Ectodermal cell (in vitro differentiated cells): ENCODE measurements at regions not wholly inside any gene's neighbourhood (a gene's known extent, or its start where the extent isn't known, plus 50 kb on each side); places are given as distances from the start of the nearest gene placed in this dataset.

ENCODE experiments used
- H3K27ac ChIP-seq: 2 replicates; pipeline ENCODE4 v1.7.0; 2013; ENCODE audit warnings: mild to moderate bottlenecking, low read depth, low read length; ENCODE audit not compliant: insufficient read depth, poor library complexity, severe bottlenecking
- H3K27me3 ChIP-seq: 2 replicates; pipeline ENCODE4 v1.7.0; 2013; ENCODE audit warnings: mild to moderate bottlenecking, low read length; ENCODE audit not compliant: insufficient read depth, control insufficient read depth, poor library complexity, severe bottlenecking
- H3K36me3 ChIP-seq: one replicate; pipeline ENCODE4 v1.7.0; 2013; ENCODE audit warnings: low read length; ENCODE audit not compliant: control insufficient read depth, insufficient read depth
- H3K4me1 ChIP-seq: one replicate; pipeline ENCODE4 v1.7.0; 2013; ENCODE audit warnings: low read length; ENCODE audit not compliant: control insufficient read depth, insufficient read depth
- H3K4me3 ChIP-seq: 2 replicates; pipeline ENCODE4 v1.7.0; 2013; ENCODE audit warnings: low read depth, low read length, control low read depth; ENCODE audit not compliant: insufficient read depth
- H3K9me3 ChIP-seq: 2 replicates; pipeline ENCODE4 v1.7.0; 2013; ENCODE audit warnings: mild to moderate bottlenecking, low read length, moderate library complexity; ENCODE audit not compliant: control insufficient read depth
- WGBS, 2 experiments: methylation state at CpG; one replicate each; pipeline ENCODE4 v1.1.7; 2013; ENCODE audit warnings: missing lambda C conversion rate in 2 of 2; 5-methylcytosine and 5-hydroxymethylcytosine counted together

DNA sequence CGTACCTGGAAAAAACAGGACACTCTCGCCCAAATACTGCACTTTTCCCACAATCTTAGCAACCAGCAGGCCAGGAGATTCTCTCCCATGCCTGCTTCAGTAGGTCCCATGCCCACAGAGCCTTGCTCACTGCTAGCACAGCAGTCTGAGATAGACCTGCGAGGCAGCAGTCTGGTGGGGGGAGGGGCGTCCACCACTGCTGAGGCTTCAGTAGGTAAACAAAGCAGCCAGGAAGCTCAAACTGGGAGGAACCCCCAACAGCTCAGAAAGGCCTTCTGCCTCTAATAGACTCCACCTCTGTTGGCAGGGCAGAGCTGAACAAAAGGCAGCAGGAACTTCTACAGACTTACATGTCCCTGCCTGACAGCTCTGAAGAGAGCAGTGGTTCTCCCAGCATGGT, 1202.8 kb upstream of the ACVR2A start:
- Histone ChIP-seq H3K36me3 (no peaks in the 10 kb centered on the region), H3K9me3 (no peaks in the 10 kb centered on the region), H3K27me3 (no peaks in the 10 kb centered on the region), H3K27ac (no peak overlapping the region), H3K4me3 (no peak overlapping the region), H3K4me1 (no peaks in the 10 kb centered on the region)
- 94 to 96% methylated on average over 4 of the region's 4 CpGs for WGBS, 2 experiments

DNA sequence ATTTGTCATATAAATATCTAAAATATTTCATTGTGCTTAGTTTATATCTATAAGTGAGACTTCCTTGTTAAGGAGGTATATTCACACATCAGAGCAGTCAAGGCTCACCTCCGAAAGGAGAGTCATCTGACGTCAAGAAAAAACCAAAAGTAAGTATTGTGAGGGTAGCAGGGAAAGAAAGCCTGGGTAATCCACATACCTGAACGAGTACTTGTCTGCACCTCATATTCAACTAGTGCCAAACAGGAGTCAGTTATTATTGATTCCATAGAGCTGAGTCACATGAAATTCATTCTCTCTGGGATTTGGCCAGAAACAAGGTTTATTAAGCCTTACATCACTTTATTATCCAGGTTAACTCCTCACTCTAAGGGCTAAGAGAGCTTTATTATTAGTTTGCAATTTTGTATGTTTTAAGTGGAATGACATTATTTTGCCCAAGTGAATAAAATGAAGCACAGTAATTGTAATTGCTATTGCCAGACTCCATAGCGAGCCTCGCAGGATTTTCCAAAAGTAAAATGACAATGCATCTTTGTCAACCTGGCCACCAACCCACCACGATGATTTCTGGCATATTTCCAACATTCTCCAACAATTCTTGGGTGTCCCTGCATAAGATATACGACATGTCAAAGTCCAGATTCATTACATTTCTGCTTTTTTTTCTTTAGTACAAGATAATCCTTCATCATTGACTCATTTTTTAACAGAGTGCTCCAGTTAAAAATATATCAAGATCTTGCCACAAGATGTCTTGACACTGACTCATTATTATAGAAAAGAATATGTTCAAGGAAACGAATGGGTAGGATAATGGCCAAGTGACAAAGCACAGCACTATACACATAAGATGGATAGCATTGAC, 1210.4 kb upstream of the ACVR2A start:
- H3K36me3 ChIP-seq: no peaks in the 10 kb centered on the region
- no peak overlapping the region for H3K27ac ChIP-seq
- WGBS, 2 experiments: 94% methylated on average over 7 to 8 of the region's 8 CpGs

DNA sequence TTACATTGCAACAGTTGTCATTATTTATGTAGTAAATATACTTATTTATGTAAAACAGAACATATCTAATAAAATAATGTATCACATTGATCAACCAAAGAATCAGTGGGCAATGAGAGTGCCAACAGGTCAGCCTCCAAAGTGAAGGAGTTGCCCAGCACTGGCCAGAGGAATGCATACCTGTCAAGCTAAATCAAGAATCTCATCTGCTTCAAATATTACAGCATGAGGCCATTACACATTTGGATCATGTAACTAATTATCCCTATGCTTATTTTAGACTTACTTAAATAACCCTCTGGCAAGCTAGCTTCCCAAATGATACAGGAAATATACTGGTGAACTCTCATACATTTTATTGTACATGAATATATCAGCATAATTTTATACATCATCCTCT, 1211.7 kb upstream of the ACVR2A start:
- Histone ChIP-seq H3K36me3 (no peaks in the 10 kb centered on the region), H3K27me3 (no peaks in the 10 kb centered on the region), H3K4me3 (no peak overlapping the region), H3K4me1 (no peaks in the 10 kb centered on the region), H3K27ac (no peak overlapping the region), H3K9me3 (no peaks in the 10 kb centered on the region)

More for the DNA sequence above, 1210.4 kb upstream of the ACVR2A start:
- no peaks in the 10 kb centered on the region for H3K9me3 ChIP-seq
- no peaks in the 10 kb centered on the region for H3K4me1 ChIP-seq
- H3K4me3 ChIP-seq: no peak overlapping the region
- no peaks in the 10 kb centered on the region for H3K27me3 ChIP-seq

DNA sequence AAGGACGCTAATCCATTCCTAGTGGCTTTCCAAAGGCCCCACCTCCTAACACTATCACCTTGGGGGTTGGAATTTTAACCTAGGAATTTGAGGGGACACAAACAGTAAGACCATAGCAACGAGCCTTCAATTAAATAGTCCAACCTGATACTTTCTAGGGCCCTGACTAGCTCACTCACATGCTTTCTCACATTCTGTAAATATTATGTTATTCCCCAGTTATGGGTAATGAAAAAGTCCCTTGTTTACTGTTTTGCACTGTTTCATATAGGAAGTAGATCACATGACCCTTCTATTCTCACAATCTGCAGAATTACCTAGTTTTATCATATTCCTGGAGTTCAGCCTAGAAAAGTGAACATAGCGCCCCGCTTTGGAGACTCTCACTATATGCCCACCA, 1212.1 kb upstream of the ACVR2A start:
- no peaks in the 10 kb centered on the region for H3K4me1 ChIP-seq
- H3K27ac ChIP-seq: no peak overlapping the region
- H3K36me3 ChIP-seq: no peaks in the 10 kb centered on the region
- no peaks in the 10 kb centered on the region for H3K9me3 ChIP-seq
- 83 to 95% methylated on average over 2 to 4 of the region's 4 CpGs for WGBS, 2 experiments
- no peaks in the 10 kb centered on the region for H3K27me3 ChIP-seq
- no peak overlapping the region for H3K4me3 ChIP-seq

DNA sequence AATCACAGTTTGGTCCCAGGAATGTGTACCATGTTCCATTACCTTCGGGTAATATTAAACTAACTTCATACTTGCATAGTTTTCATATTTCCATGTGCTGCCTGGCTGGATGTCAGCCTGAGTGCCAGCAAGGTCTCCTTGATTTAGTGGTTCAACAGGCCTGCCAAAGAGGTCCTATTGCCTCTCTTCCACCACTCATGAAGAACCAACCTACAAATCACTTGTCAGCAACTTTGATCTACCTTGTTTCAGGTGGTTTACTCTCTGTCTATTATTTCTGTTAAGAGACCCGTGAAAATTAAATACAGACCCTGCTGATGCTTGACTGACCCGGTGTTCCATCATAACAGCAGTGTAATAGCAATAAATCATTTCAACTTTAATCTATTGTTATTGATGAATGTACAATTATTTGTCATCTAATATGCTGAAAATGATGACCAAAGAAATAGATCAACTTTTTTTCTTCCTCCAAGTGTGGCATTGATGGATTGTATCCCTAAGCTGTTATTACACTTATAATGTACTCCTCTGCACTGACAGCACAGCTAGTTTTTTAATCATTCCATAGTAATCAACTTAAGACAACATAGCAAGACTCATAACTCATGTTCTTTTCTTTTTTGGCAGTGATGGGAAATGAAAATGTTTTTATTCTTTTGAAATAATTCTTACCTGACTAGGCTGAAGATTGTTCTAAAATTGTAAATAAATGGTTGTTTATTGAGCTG, 1220.2 kb upstream of the ACVR2A start:
- 90 to 92% methylated on average over 1 to 3 of the region's 3 CpGs for WGBS, 2 experiments
- H3K27me3 ChIP-seq: no peaks in the 10 kb centered on the region
- no peaks in the 10 kb centered on the region for H3K4me1 ChIP-seq
- no peak overlapping the region for H3K27ac ChIP-seq
- H3K9me3 ChIP-seq: no peaks in the 10 kb centered on the region
- no peaks in the 10 kb centered on the region for H3K36me3 ChIP-seq
- H3K4me3 ChIP-seq: no peak overlapping the region

DNA sequence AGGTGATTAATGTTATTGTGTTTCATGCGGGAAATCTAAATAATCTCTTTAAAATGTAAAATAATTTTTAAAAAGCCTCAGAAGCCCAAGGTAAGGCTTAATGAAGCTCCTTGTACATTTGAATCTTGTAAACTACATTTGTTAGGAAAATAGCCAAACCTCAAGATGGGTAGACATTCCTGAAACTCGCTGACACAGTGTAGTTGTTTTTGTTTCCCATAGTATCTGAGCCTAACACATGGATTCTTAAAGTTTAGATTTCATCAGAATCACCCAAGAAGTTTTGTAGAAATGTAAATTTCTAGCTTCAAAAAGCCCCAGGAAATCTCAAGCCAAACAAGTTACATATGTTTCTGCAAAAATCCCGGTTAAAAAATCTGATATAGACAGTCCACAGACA, 1221.1 kb upstream of the ACVR2A start:
- Histone ChIP-seq H3K4me1 (no peaks in the 10 kb centered on the region), H3K4me3 (no peak overlapping the region), H3K27me3 (no peaks in the 10 kb centered on the region), H3K27ac (no peak overlapping the region), H3K9me3 (no peaks in the 10 kb centered on the region), H3K36me3 (no peaks in the 10 kb centered on the region)
- 80 to 96% methylated on average over 1 to 2 of the region's 3 CpGs for WGBS, 2 experiments

DNA sequence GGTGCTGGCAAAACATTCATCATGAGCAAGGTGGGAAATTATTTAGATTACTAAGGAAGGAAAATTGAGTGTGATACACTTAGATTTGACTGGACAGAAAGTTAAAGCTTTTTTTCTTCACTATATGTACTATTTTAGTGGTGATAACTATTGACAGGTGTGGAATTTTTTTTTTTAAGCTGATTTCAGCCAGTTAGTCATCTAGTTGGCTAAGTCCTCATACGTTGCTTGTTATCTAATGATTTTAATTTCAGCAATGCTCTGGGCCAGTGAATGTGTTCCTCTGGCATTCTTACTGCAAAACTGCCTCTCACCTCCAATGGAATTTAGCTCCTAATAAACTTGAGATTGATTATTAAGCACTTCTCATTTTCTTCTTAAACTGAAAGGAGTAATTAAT, 1223.2 kb upstream of the ACVR2A start:
- Histone ChIP-seq H3K4me1 (no peaks in the 10 kb centered on the region), H3K36me3 (no peaks in the 10 kb centered on the region), H3K27me3 (no peaks in the 10 kb centered on the region), H3K9me3 (no peaks in the 10 kb centered on the region), H3K27ac (no peak overlapping the region), H3K4me3 (no peak overlapping the region)
- 96 to 100% methylated on average over 1 of the region's 1 CpG for WGBS, 2 experiments

DNA sequence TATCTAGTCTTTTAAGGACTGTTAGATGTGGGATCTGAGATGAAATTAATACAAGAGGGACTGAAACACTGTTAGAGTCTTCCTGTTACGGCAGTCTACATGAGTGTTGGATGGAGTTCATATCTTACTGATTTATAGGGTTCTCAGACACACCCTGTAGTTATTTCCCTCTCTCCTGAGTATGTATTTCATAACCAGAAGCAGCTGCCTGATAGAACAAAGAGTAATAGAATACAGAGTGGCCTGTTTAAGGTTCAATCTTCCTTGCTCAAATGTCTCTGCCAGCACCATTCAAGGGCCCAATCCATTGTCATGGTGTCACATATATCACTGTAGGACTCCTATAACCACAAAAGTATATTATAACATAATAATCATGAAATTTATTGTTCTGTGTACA, 1229.1 kb upstream of the ACVR2A start:
- H3K27me3 ChIP-seq: no peaks in the 10 kb centered on the region
- H3K36me3 ChIP-seq: no peaks in the 10 kb centered on the region
- H3K4me3 ChIP-seq: no peak overlapping the region
- no peaks in the 10 kb centered on the region for H3K4me1 ChIP-seq
- H3K9me3 ChIP-seq: no peaks in the 10 kb centered on the region
- WGBS, 2 experiments: 92 to 100% methylated on average over 1 of the region's 1 CpG
- H3K27ac ChIP-seq: no peak overlapping the region

DNA sequence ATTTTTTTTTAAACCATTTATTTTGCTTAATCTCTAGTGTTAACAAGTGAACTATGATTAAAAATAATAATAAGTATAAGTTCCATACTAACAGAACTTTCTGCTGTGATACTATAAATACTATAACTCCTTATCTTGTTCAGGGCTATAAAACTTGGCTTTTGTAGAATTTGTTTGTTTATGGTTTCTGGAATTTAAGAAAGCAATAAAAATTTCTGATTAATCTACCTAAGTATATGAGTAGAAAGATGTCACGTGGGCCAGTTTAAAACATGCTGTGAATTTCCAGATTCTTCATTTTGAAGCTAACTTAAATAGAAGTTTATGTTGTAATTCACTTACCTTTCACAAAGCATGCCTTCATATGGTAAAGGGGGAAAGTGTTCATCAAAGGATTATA, 1236.3 kb upstream of the ACVR2A start:
- Histone ChIP-seq H3K36me3 (no peaks in the 10 kb centered on the region), H3K4me3 (no peak overlapping the region), H3K4me1 (no peaks in the 10 kb centered on the region), H3K9me3 (no peaks in the 10 kb centered on the region), H3K27ac (no peak overlapping the region), H3K27me3 (no peaks in the 10 kb centered on the region)
- WGBS, 2 experiments: no CpG with 5 or more reads among the region's 1 CpG

DNA sequence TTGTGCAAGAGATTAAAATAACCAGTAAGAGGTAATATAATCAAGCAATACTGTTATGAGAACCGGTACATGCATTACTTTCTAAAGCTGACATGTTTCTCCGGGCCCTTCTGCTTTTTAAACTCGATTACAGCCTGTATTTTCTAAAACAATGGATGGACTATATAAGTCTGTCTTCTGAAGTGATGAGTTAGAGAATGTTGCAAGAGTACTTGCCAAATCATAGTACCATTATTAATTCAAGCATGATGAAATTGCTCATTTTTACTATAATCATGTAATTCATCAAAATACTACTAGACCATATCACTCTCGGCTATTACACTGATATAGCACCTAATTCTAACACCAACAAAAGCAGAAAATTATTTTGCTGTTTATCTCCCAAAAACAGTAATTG, 1240.3 kb upstream of the ACVR2A start:
- H3K4me1 ChIP-seq: no peaks in the 10 kb centered on the region
- no peaks in the 10 kb centered on the region for H3K9me3 ChIP-seq
- no peak overlapping the region for H3K27ac ChIP-seq
- 94 to 95% methylated on average over 4 of the region's 4 CpGs for WGBS, 2 experiments
- H3K27me3 ChIP-seq: no peaks in the 10 kb centered on the region
- H3K4me3 ChIP-seq: no peak overlapping the region
- H3K36me3 ChIP-seq: no peaks in the 10 kb centered on the region
